RCC 7860 (cell line): ENCODE measurements at regions not wholly inside any gene's neighbourhood (a gene's known extent, or its start where the extent isn't known, plus 50 kb on each side); places are given as distances from the start of the nearest gene placed in this dataset.
"Not testable (repeated sequence)": the region's sequence is repeated elsewhere in the genome, so short reads cannot be mapped to it uniquely, and the experiment has no call there.

Experiments
- DNase-seq: peaks from one replicate; pipeline ENCODE4 v3.0.0-alpha.2; 2015; ENCODE audit warnings: low spot score
- FAIRE-seq: peaks from 2 replicates; lab custom pipeline; 2012; peaks lifted over from hg19 to GRCh38; lab: Jason Lieb, UNC

GRCh38 chr16:73428121-73428520 is 380.2 kb upstream of the ZFHX3 start:
- DNase-seq (no peak), FAIRE-seq (no peak)

GRCh38 chr16:73427164-73427563 is 379.2 kb upstream of the ZFHX3 start:
- DNase-seq (no peak), FAIRE-seq (no peak)

GRCh38 chr16:73426433-73427160 is 378.7 kb upstream of the ZFHX3 start:
- FAIRE-seq (no peak), DNase-seq (no peak)

- FAIRE-seq = peak; percentile 91
- DNase-seq = peak; percentile 88
Measured at GRCh38 chr16:73420676-73421075, 372.7 kb upstream of the ZFHX3 start.

- DNase-seq = peak; percentile 75
- peak; percentile 86 for FAIRE-seq
Measured at GRCh38 chr16:73420244-73420643, 372.3 kb upstream of the ZFHX3 start.

- DNase-seq = no peak
- FAIRE-seq = no peak
Measured at GRCh38 chr16:73418691-73419090, 370.8 kb upstream of the ZFHX3 start.

GRCh38 chr16:73418051-73418450 is 370.1 kb upstream of the ZFHX3 start:
- DNase-seq = no peak
- FAIRE-seq = no peak

GRCh38 chr16:73415286-73415685 is 367.4 kb upstream of the ZFHX3 start:
- no peak for DNase-seq
- FAIRE-seq = no peak

GRCh38 chr16:73414638-73415037 is 366.7 kb upstream of the ZFHX3 start:
- FAIRE-seq (no peak), DNase-seq (no peak)

GRCh38 chr16:73413830-73414190 is 365.9 kb upstream of the ZFHX3 start:
- FAIRE-seq (no peak), DNase-seq (no peak)

- FAIRE-seq = no peak
Measured at GRCh38 chr16:73413091-73413829, 365.3 kb upstream of the ZFHX3 start.

GRCh38 chr16:73412416-73412815 is 364.5 kb upstream of the ZFHX3 start:
- DNase-seq (no peak), FAIRE-seq (no peak)

More at GRCh38 chr16:73413091-73413829, 365.3 kb upstream of the ZFHX3 start:
- no peak for DNase-seq

- no peak for DNase-seq
- no peak for FAIRE-seq
Measured at GRCh38 chr16:73408716-73409115, 360.8 kb upstream of the ZFHX3 start.

GRCh38 chr16:73408311-73408710 is 360.4 kb upstream of the ZFHX3 start:
- FAIRE-seq = no peak
- DNase-seq = no peak

GRCh38 chr16:73405851-73406250 is 357.9 kb upstream of the ZFHX3 start:
- DNase-seq (no peak), FAIRE-seq (no peak)

GRCh38 chr16:73404001-73404400 is 356.1 kb upstream of the ZFHX3 start:
- FAIRE-seq = no peak
- DNase-seq = no peak

- DNase-seq (no peak), FAIRE-seq (no peak)
Measured at GRCh38 chr16:73403291-73403690, 355.4 kb upstream of the ZFHX3 start.

GRCh38 chr16:73400951-73401350 is 353.0 kb upstream of the ZFHX3 start:
- FAIRE-seq = no peak

GRCh38 chr16:73399997-73400396 is 352.1 kb upstream of the ZFHX3 start:
- no peak for FAIRE-seq
- DNase-seq = no peak

More at GRCh38 chr16:73400951-73401350, 353.0 kb upstream of the ZFHX3 start:
- DNase-seq = no peak

- FAIRE-seq = peak; percentile 90
Measured at GRCh38 chr16:73399486-73399885, 351.6 kb upstream of the ZFHX3 start.

GRCh38 chr16:73398604-73399003 is 350.7 kb upstream of the ZFHX3 start:
- DNase-seq = peak; percentile 32
- not testable (repeated sequence) for FAIRE-seq

More at GRCh38 chr16:73399486-73399885, 351.6 kb upstream of the ZFHX3 start:
- DNase-seq = peak; percentile 74

GRCh38 chr16:73396556-73396955 is 348.6 kb upstream of the ZFHX3 start:
- no peak for FAIRE-seq
- peak; percentile 47 for DNase-seq
